VCaP (cell line): ENCODE measurements at regions not wholly inside any gene's neighbourhood (a gene's known extent, or its start where the extent isn't known, plus 50 kb on each side); places are given as distances from the start of the nearest gene placed in this dataset.

Experiments used
- H3K27ac ChIP-seq: fragments of 450-650 bp; 2 replicates; pipeline ENCODE4 v1.5.1; 2017
- TF ChIP-seq, protein P1 (sequence below): fragments of 450-650 bp; conservative IDR thresholded peaks from 2 replicates; pipeline ENCODE4 v1.5.1; 2017; ENCODE audit warnings: mild to moderate bottlenecking, moderate library complexity

DNA sequence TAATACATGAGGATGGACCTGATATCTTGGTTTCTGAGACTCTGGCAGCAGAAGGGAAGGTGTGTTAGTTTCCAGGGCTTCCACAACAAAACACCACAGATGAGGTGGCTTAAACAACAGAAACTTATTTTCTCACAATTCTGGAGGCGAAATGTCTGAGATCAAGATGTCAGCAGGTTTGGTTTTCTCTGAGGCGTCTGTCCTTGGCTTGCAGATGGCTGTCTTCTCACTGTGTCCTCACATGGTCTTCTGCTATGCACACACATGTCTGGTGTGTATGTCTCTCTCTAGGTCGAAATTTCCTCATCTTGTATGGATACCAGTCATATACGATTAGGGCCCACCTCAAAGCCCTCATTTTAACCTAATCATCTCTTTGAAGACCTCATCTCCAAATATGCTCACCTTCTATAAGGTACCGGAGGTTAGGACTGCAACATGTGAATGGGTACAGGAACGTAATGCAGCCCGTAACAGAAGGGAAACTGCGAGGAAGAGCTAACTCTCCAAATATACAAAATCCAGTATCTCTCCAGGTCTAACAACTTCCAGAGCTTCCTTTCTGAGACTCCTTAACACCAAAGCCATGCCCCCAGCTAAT, 139.8 kb upstream of the SMARCA2 start:
- TF ChIP-seq, protein P1, sequence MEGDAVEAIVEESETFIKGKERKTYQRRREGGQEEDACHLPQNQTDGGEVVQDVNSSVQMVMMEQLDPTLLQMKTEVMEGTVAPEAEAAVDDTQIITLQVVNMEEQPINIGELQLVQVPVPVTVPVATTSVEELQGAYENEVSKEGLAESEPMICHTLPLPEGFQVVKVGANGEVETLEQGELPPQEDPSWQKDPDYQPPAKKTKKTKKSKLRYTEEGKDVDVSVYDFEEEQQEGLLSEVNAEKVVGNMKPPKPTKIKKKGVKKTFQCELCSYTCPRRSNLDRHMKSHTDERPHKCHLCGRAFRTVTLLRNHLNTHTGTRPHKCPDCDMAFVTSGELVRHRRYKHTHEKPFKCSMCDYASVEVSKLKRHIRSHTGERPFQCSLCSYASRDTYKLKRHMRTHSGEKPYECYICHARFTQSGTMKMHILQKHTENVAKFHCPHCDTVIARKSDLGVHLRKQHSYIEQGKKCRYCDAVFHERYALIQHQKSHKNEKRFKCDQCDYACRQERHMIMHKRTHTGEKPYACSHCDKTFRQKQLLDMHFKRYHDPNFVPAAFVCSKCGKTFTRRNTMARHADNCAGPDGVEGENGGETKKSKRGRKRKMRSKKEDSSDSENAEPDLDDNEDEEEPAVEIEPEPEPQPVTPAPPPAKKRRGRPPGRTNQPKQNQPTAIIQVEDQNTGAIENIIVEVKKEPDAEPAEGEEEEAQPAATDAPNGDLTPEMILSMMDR, result no peak
- no peak overlapping the region for H3K27ac ChIP-seq

DNA sequence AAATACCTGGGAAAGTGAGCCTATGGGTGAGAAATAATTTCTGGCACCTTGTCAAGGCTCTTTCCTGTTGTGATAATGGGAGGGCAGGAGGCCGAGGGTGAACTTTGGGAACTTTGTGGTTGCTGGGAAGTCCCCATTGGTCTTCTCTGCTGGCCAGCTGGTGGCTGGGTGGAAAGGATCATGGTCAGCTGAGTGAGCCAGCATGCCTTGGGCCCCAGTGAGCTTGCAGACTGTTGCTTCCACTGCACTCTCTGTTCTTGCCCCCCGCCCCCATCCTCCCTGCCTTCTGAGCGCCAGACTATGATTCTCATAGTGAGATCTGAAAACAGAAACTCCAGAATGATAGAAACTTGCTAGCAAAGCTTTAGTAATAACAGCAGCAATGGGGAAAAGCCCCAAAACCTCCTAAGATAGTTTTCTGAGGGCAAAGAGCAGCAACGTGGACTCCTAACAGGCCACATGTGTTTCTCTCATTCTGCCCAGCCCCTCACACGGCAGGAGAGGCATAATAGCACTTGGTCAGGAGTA, 139.2 kb upstream of the SMARCA2 start:
- TF ChIP-seq, protein P1, result no peak
- no peak overlapping the region for H3K27ac ChIP-seq

DNA sequence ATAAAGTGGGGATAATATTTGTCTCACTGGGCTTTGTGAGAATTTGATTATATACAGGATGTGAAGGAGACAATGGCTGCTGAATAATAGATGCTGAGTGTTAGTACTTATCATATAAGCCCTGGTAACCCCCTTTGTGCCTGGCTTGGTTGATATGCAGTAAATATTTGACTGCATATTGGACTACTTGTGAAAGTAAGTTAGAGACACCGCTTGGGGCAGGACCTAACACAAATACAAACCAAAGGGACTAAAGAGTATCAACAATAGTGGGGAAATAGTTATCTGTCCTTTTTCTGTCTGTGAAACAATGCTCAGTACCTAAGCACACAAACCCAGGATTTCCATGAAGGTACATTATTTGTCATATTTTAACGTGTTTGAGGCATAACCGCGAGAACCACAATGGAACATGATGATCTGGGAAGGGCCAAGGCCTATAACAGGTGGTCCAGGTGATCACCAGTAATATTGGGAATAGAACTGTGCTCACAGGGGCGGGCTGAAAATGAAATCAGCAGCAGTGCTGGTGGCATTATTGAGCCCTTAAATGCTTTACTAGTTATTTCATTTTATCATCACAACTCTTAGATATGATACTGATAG, 138.2 kb upstream of the SMARCA2 start:
- TF ChIP-seq, protein P1, result no peak
- no peak overlapping the region for H3K27ac ChIP-seq

DNA sequence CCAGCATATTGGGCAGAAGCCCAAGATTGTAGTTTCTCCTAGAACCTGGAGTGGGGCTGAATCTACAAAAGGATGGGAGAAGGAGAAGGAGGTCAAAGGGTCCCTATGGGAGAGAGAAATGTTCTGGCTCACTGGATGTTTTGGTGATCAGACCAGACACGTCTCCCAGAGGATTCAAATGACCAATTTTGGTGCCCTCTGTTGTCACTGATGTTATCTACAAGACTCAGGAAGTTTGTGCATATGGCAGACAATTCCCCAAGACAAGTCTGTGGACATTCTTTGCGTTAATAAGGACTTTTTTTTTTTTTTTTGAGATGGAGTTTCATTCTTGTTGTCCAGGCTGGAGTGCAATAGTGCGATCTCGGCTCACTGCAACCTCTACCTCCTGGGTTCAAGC, 137.2 kb upstream of the SMARCA2 start:
- TF ChIP-seq, protein P1, result no peak
- H3K27ac ChIP-seq, result no peak overlapping the region

DNA sequence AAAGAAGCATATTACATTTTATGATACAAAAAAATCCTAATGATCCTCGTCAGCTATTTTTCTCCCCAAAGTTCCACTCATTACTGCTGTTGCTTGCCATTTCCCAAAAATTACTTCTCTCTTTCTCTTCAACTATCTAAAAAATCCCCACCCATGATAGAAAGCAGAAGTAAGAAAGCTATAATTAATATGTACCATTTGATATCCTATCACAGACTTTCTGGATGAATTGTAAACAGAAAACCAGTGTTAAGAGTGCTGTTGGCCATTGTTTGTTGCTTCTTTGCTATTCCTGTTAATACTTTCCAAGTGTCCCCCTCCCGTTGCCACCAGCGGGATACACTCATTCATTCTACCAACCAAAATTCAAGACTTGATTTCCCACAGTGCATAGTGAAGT, 136.3 kb upstream of the SMARCA2 start:
- TF ChIP-seq, protein P1, result no peak
- no peak overlapping the region for H3K27ac ChIP-seq

DNA sequence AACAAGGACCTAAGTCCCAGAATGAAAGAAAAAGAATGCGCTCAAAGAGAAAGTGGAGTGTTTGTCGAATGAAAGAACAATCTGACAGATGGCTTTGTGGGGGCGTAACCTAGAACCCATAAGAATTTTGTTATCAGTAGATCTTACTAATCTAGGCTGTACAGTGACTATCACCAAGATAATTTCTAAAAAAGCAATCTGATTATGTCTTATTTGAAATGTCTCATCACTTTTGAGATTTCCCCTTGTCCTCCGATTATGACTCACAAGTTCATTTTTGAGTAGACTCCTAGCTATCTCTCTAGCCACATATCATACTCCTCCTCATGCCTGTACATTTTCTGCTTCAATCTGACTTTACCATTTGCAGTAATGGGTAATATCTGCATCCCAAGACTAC, 135.6 kb upstream of the SMARCA2 start:
- TF ChIP-seq, protein P1, result no peak
- H3K27ac ChIP-seq, result no peak overlapping the region

DNA sequence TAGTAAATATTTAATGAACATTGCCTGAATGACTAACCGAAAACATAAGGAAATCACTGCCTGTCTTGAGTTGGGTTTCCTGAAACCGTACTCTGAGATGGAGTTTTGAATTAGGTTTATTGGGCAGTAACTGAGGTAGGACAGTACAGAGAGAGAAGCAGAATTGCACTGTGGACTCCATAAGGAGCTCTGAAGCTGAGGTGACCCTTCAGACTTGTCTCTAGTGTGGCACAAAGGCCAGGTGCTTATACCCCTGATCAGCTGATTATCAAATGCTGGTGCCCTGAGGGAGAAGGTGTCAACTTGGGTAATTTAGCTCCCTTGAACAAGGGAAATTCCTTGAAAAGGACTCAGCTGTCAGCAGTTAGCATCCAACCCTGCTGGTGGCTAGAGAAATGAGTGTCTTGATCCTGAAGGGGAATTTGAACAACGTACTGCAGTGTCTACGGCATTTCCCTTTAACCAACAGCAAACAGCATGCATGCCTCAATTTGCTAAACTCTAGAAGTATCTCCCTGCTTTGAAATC, 135.0 kb upstream of the SMARCA2 start:
- TF ChIP-seq, protein P1, result no peak

More for the DNA sequence above, 135.0 kb upstream of the SMARCA2 start:
- H3K27ac ChIP-seq, result no peak overlapping the region
